ENCODE measurements at regions not wholly inside any gene's neighbourhood (a gene's known extent, or its start where the extent isn't known, plus 50 kb on each side); places are given as distances from the start of the nearest gene placed in this dataset.

DNA sequence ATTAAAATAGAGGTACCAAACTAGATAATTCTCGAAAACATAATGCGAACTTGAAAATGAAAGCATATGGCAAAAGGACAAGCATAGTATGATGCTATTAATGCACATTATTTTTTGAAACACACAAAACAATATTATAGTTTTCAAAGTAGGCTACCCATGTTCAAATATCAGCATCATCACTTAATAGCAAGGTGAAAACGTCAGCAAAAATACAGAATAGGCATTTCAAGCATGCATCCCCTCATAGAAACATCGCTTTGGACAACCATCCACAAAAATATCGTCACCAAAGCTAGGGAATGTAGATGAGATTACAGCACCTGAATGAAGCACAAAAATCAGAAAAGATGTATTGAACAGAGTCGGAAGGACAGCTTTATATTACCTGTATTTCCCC is 814.5 kb upstream of the LRRC4C start:
- Histone ChIP-seq H3K27ac (ENCODE audit: low read length) (no peak overlapping the region), H3K79me2 (replicated peaks; ENCODE audit: insufficient read depth, low read length) (no peaks in the 10 kb centered on the region), H3K9ac (ENCODE audit: low read length) (no peak overlapping the region), H3K4me3 (ENCODE audit: low read length) (no peak overlapping the region), H3F3A (ENCODE audit: insufficient read depth, low read length, poor library complexity, severe bottlenecking) (no peaks in the 10 kb centered on the region), H3K4me2 (ENCODE audit: low read length) (no peak overlapping the region), H3K27me3 (ENCODE audit: insufficient read depth, low read depth, low read length) (no peaks in the 10 kb centered on the region), H3K36me3 (ENCODE audit: insufficient read depth, low read length) (no peaks in the 10 kb centered on the region), H4K20me1 (ENCODE audit: insufficient read depth) (no peaks in the 10 kb centered on the region), H3K9me3 (ENCODE audit: low read length) (no peaks in the 10 kb centered on the region), H2AFZ (ENCODE audit: low read depth, low read length) (no peak overlapping the region), H3K9me2 (ENCODE audit: insufficient read depth, low read length) (no peaks in the 10 kb centered on the region)
- TF ChIP-seq EP300 (conservative IDR thresholded peaks at IDR 0.05; ENCODE audit: poor library complexity, severe bottlenecking) (no peak), MXI1 (conservative IDR thresholded peaks at IDR 0.05; ENCODE audit: poor library complexity, severe bottlenecking) (no peak), POLR2AphosphoS5 (IDR thresholded peaks at IDR 0.05) (no peak), SMC3 (conservative IDR thresholded peaks at IDR 0.05; ENCODE audit: poor library complexity) (no peak)

DNA sequence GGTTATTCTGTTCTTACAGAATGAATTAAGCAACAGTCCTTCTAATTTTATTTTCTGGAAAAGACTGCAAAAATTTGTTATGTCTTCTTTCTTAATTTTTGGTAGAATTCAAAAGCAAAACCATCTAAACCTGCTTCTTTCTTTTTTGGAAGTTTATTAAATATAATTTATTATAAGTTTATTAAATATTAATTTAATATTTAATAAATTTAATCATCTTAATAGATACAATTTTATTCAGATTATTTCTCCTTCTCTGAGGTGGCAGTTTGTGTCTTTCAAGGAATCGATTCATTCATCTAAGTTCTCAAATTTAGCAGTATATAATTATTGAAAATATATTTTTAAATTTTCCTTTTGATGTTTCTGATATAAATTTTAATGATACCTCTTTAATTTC is 837.5 kb upstream of the LRRC4C start:
- Histone ChIP-seq H3K4me2 (ENCODE audit: low read length) (no peak overlapping the region), H3K79me2 (replicated peaks; ENCODE audit: insufficient read depth, low read length) (no peaks in the 10 kb centered on the region), H3K36me3 (ENCODE audit: insufficient read depth, low read length) (no peaks in the 10 kb centered on the region), H3K4me3 (ENCODE audit: low read length) (no peak overlapping the region), H3K27ac (ENCODE audit: low read length) (no peak overlapping the region), H3K9ac (ENCODE audit: low read length) (no peak overlapping the region), H3K9me3 (ENCODE audit: low read length) (no peaks in the 10 kb centered on the region), H4K20me1 (ENCODE audit: insufficient read depth) (no peaks in the 10 kb centered on the region), H3F3A (ENCODE audit: insufficient read depth, low read length, poor library complexity, severe bottlenecking) (no peaks in the 10 kb centered on the region), H3K9me2 (ENCODE audit: insufficient read depth, low read length) (no peaks in the 10 kb centered on the region), H3K27me3 (ENCODE audit: insufficient read depth, low read depth, low read length) (no peaks in the 10 kb centered on the region), H2AFZ (ENCODE audit: low read depth, low read length) (no peak overlapping the region)
- TF ChIP-seq SMC3 (conservative IDR thresholded peaks at IDR 0.05; ENCODE audit: poor library complexity): no peak
- TF ChIP-seq, protein P1, sequence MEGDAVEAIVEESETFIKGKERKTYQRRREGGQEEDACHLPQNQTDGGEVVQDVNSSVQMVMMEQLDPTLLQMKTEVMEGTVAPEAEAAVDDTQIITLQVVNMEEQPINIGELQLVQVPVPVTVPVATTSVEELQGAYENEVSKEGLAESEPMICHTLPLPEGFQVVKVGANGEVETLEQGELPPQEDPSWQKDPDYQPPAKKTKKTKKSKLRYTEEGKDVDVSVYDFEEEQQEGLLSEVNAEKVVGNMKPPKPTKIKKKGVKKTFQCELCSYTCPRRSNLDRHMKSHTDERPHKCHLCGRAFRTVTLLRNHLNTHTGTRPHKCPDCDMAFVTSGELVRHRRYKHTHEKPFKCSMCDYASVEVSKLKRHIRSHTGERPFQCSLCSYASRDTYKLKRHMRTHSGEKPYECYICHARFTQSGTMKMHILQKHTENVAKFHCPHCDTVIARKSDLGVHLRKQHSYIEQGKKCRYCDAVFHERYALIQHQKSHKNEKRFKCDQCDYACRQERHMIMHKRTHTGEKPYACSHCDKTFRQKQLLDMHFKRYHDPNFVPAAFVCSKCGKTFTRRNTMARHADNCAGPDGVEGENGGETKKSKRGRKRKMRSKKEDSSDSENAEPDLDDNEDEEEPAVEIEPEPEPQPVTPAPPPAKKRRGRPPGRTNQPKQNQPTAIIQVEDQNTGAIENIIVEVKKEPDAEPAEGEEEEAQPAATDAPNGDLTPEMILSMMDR (IDR thresholded peaks at IDR 0.05; ENCODE audit: poor library complexity, severe bottlenecking): no peak
- TF ChIP-seq TAF1 (IDR thresholded peaks at IDR 0.05; ENCODE audit: low read depth): no peak
- no peak for TF ChIP-seq EP300 (conservative IDR thresholded peaks at IDR 0.05; ENCODE audit: poor library complexity, severe bottlenecking)
- TF ChIP-seq, protein P2, sequence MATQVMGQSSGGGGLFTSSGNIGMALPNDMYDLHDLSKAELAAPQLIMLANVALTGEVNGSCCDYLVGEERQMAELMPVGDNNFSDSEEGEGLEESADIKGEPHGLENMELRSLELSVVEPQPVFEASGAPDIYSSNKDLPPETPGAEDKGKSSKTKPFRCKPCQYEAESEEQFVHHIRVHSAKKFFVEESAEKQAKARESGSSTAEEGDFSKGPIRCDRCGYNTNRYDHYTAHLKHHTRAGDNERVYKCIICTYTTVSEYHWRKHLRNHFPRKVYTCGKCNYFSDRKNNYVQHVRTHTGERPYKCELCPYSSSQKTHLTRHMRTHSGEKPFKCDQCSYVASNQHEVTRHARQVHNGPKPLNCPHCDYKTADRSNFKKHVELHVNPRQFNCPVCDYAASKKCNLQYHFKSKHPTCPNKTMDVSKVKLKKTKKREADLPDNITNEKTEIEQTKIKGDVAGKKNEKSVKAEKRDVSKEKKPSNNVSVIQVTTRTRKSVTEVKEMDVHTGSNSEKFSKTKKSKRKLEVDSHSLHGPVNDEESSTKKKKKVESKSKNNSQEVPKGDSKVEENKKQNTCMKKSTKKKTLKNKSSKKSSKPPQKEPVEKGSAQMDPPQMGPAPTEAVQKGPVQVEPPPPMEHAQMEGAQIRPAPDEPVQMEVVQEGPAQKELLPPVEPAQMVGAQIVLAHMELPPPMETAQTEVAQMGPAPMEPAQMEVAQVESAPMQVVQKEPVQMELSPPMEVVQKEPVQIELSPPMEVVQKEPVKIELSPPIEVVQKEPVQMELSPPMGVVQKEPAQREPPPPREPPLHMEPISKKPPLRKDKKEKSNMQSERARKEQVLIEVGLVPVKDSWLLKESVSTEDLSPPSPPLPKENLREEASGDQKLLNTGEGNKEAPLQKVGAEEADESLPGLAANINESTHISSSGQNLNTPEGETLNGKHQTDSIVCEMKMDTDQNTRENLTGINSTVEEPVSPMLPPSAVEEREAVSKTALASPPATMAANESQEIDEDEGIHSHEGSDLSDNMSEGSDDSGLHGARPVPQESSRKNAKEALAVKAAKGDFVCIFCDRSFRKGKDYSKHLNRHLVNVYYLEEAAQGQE (IDR thresholded peaks at IDR 0.05; ENCODE audit: borderline replicate concordance): no peak
- TF ChIP-seq POLR2AphosphoS5 (IDR thresholded peaks at IDR 0.05): no peak
- no peak for TF ChIP-seq MXI1 (conservative IDR thresholded peaks at IDR 0.05; ENCODE audit: poor library complexity, severe bottlenecking)
- no peak for TF ChIP-seq EZH2 (IDR thresholded peaks at IDR 0.05; ENCODE audit: borderline replicate concordance, insufficient read depth, low read length, poor library complexity, severe bottlenecking)
- no peak for TF ChIP-seq RAD21 (conservative IDR thresholded peaks at IDR 0.05)

DNA sequence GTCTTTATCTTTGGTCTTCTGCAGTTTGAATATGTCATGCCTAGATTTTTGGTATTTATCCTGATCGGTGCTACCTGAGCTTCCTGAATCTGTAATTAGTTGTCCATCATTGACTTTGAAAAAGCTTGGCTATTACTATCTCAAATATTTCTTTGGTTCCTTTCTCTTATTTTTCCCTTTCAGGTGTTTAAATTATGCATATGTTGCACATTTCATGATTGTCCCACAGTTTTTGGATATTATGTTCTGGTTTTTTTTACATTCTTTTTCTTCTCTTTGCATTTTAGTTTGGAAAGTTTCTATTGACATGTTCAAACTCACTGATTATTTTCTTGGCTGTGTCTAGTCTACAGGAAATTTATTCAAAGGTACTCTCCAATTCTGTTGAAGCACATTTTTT is 840.3 kb upstream of the LRRC4C start:
- H3K27me3 ChIP-seq (ENCODE audit: insufficient read depth, low read depth, low read length): no peaks in the 10 kb centered on the region
- H3K36me3 ChIP-seq (ENCODE audit: insufficient read depth, low read length): no peaks in the 10 kb centered on the region
- H3K4me3 ChIP-seq (ENCODE audit: low read length): no peak overlapping the region
- no peak overlapping the region for H3K27ac ChIP-seq (ENCODE audit: low read length)
- no peaks in the 10 kb centered on the region for H3K79me2 ChIP-seq (replicated peaks; ENCODE audit: insufficient read depth, low read length)
- no peak overlapping the region for H3K4me2 ChIP-seq (ENCODE audit: low read length)
- TF ChIP-seq TAF1 (IDR thresholded peaks at IDR 0.05; ENCODE audit: low read depth): no peak
- no peak for TF ChIP-seq SMC3 (conservative IDR thresholded peaks at IDR 0.05; ENCODE audit: poor library complexity)
- TF ChIP-seq, protein P1 (IDR thresholded peaks at IDR 0.05; ENCODE audit: poor library complexity, severe bottlenecking): no peak
- no peak for TF ChIP-seq EZH2 (IDR thresholded peaks at IDR 0.05; ENCODE audit: borderline replicate concordance, insufficient read depth, low read length, poor library complexity, severe bottlenecking)
- no peak for TF ChIP-seq EP300 (conservative IDR thresholded peaks at IDR 0.05; ENCODE audit: poor library complexity, severe bottlenecking)
- TF ChIP-seq RAD21 (conservative IDR thresholded peaks at IDR 0.05): no peak
- no peak for TF ChIP-seq POLR2AphosphoS5 (IDR thresholded peaks at IDR 0.05)
- TF ChIP-seq, protein P2 (IDR thresholded peaks at IDR 0.05; ENCODE audit: borderline replicate concordance): no peak
- TF ChIP-seq MXI1 (conservative IDR thresholded peaks at IDR 0.05; ENCODE audit: poor library complexity, severe bottlenecking): no peak
- H3K9me3 ChIP-seq (ENCODE audit: low read length): no peaks in the 10 kb centered on the region
- no peaks in the 10 kb centered on the region for H3F3A ChIP-seq (ENCODE audit: insufficient read depth, low read length, poor library complexity, severe bottlenecking)
- no peaks in the 10 kb centered on the region for H4K20me1 ChIP-seq (ENCODE audit: insufficient read depth)
- H2AFZ ChIP-seq (ENCODE audit: low read depth, low read length): no peak overlapping the region
- no peaks in the 10 kb centered on the region for H3K9me2 ChIP-seq (ENCODE audit: insufficient read depth, low read length)
- no peak overlapping the region for H3K9ac ChIP-seq (ENCODE audit: low read length)
